ENCODE measurements at regions not wholly inside any gene's neighbourhood (a gene's known extent, or its start where the extent isn't known, plus 50 kb on each side); places are given as distances from the start of the nearest gene placed in this dataset.

DNA sequence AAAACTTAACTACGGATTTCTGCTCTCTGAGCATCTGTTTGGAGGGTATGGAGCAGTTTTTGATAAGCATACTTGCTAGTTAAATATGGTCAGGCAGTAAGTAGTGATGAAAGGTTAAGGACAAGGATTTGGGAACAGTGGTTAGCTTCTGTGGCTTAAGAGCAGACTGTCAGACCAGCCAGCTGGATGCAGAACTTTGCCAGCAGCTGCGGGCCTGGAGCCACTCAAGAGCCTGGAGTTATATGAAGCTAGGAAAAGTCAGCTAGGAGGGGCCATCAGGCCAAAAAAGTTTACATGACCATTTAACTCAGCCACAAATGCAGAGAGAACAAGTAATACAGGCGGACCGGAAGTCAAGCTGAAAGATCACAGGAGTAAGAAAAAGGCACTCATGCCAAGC is 1817.7 kb downstream of the LRRC4C start:
- no peak overlapping the region for H3K4me2 ChIP-seq (replicated peaks; ENCODE audit: low read depth, low read length, poor library complexity, severe bottlenecking)
- no peaks in the 10 kb centered on the region for H3K4me1 Mint-ChIP-seq
- intact Hi-C loops (cut with micrococcal nuclease) = no loop called here
- ChIA-PET POLR2A (no interaction called here), CTCF (no interaction called here)
- H3K27ac ChIP-seq (ENCODE audit: low read length in 2 of 2) = no peak overlapping the region
- DNase-seq (no peak), ATAC-seq (ENCODE audit: low read depth) (no peak)
- H3K9me3 Mint-ChIP-seq (ENCODE audit: insufficient read depth) = peaks cover 4% of the 10 kb centered on the region
- peaks cover 0 to 4% (median 0%) of the 10 kb centered on the region in 3 donors for H3K9me3 ChIP-seq (ENCODE audit: control extremely low read depth in 1 of 3, control insufficient read depth in 2 of 3, insufficient read depth in 1 of 3, low read length in 2 of 3)
- H3K27me3 ChIP-seq (replicated peaks in 1 of 4; ENCODE audit: control extremely low read depth in 1 of 4, control insufficient read depth in 3 of 4, insufficient read depth in 4 of 4, low read length in 3 of 4) = no peaks in the 10 kb centered on the region
- H3K27ac Mint-ChIP-seq = no peak overlapping the region
- H4K20me1 ChIP-seq (ENCODE audit: control insufficient read depth, insufficient read depth, low read length, poor library complexity, severe bottlenecking) = no peaks in the 10 kb centered on the region
- no peaks in the 10 kb centered on the region for H3K36me3 ChIP-seq (replicated peaks in 1 of 2; ENCODE audit: control extremely low read depth in 1 of 2, control insufficient read depth in 1 of 2, extremely low read depth in 1 of 2, insufficient read depth in 2 of 2, low read length in 1 of 2)
- no peak for TF ChIP-seq EZH2 (IDR thresholded peaks at IDR 0.05; ENCODE audit: borderline replicate concordance, insufficient read depth, low read depth, low read length, poor library complexity, severe bottlenecking)
- TF ChIP-seq, protein P1, sequence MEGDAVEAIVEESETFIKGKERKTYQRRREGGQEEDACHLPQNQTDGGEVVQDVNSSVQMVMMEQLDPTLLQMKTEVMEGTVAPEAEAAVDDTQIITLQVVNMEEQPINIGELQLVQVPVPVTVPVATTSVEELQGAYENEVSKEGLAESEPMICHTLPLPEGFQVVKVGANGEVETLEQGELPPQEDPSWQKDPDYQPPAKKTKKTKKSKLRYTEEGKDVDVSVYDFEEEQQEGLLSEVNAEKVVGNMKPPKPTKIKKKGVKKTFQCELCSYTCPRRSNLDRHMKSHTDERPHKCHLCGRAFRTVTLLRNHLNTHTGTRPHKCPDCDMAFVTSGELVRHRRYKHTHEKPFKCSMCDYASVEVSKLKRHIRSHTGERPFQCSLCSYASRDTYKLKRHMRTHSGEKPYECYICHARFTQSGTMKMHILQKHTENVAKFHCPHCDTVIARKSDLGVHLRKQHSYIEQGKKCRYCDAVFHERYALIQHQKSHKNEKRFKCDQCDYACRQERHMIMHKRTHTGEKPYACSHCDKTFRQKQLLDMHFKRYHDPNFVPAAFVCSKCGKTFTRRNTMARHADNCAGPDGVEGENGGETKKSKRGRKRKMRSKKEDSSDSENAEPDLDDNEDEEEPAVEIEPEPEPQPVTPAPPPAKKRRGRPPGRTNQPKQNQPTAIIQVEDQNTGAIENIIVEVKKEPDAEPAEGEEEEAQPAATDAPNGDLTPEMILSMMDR (IDR thresholded peaks at IDR 0.05) = no peak
- H3K4me3 ChIP-seq (ENCODE audit: control extremely low read depth in 1 of 5, extremely low read depth in 1 of 5, insufficient read depth in 1 of 5, low read depth in 2 of 5, low read length in 4 of 5) = no peak overlapping the region
- no peaks in the 10 kb centered on the region for H3K27me3 Mint-ChIP-seq
- H3K4me3 Mint-ChIP-seq = no peak overlapping the region
- H3K79me2 ChIP-seq (ENCODE audit: control insufficient read depth, insufficient read depth, low read length) = no peaks in the 10 kb centered on the region
- H2AFZ ChIP-seq (ENCODE audit: insufficient read depth, low read depth, low read length, poor library complexity, severe bottlenecking) = no peak overlapping the region
- H3K9ac ChIP-seq (ENCODE audit: low read length) = no peak overlapping the region
- WGBS (ENCODE audit: insufficient coverage) = 92% methylated on average over 2 of the region's 4 CpGs
- no peaks in the 10 kb centered on the region for H3K4me1 ChIP-seq (ENCODE audit: control insufficient read depth in 2 of 2, insufficient read depth in 2 of 2, low read length in 2 of 2)

DNA sequence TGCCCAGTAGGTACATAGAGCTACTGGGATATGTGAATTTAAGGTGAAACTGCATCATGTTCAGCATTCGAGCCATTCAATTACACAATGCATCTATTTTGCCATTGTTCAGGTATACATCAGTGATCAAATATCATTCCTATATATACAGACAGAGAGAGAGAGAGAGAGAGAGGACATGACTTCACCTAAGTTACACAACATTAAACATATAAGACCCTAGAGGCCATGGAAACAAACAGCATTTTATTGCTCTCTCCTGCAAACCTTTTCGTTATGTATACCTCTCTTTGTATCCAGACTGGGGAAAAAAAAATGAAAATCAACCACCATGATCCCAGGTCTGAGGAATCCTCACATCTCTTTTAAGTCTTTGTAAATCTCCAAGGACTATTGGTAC is 1829.1 kb downstream of the LRRC4C start:
- no peak for DNase-seq
- no peaks in the 10 kb centered on the region for H3K27me3 ChIP-seq (replicated peaks in 1 of 4; ENCODE audit: control extremely low read depth in 1 of 4, control insufficient read depth in 3 of 4, insufficient read depth in 4 of 4, low read length in 3 of 4)
- no peak overlapping the region for H2AFZ ChIP-seq (ENCODE audit: insufficient read depth, low read depth, low read length, poor library complexity, severe bottlenecking)
- no peak overlapping the region for H3K4me3 Mint-ChIP-seq
- ChIA-PET POLR2A (no interaction called here), CTCF (no interaction called here)
- peaks cover 0 to 1% (median 0%) of the 10 kb centered on the region in 3 donors for H3K9me3 ChIP-seq (ENCODE audit: control extremely low read depth in 1 of 3, control insufficient read depth in 2 of 3, insufficient read depth in 1 of 3, low read length in 2 of 3)
- intact Hi-C loops (cut with micrococcal nuclease) = no loop called here
- no peak overlapping the region for H3K4me2 ChIP-seq (replicated peaks; ENCODE audit: low read depth, low read length, poor library complexity, severe bottlenecking)
- no peaks in the 10 kb centered on the region for H4K20me1 ChIP-seq (ENCODE audit: control insufficient read depth, insufficient read depth, low read length, poor library complexity, severe bottlenecking)
- 86% methylated on average over 1 of the region's 2 CpGs for WGBS (ENCODE audit: insufficient coverage)
- no peaks in the 10 kb centered on the region for H3K27me3 Mint-ChIP-seq
- no peaks in the 10 kb centered on the region for H3K4me1 Mint-ChIP-seq
- no peaks in the 10 kb centered on the region for H3K36me3 ChIP-seq (replicated peaks in 1 of 2; ENCODE audit: control extremely low read depth in 1 of 2, control insufficient read depth in 1 of 2, extremely low read depth in 1 of 2, insufficient read depth in 2 of 2, low read length in 1 of 2)
- no peak overlapping the region for H3K27ac ChIP-seq (ENCODE audit: low read length in 2 of 2)
- no peaks in the 10 kb centered on the region for H3K79me2 ChIP-seq (ENCODE audit: control insufficient read depth, insufficient read depth, low read length)
- H3K27ac Mint-ChIP-seq = no peak overlapping the region
- no peak for ATAC-seq (ENCODE audit: low read depth)
- H3K4me1 ChIP-seq (ENCODE audit: control insufficient read depth in 2 of 2, insufficient read depth in 2 of 2, low read length in 2 of 2) = no peaks in the 10 kb centered on the region
- no peak overlapping the region for H3K9ac ChIP-seq (ENCODE audit: low read length)
- H3K4me3 ChIP-seq (ENCODE audit: control extremely low read depth in 1 of 5, extremely low read depth in 1 of 5, insufficient read depth in 1 of 5, low read depth in 2 of 5, low read length in 4 of 5) = no peak overlapping the region
- TF ChIP-seq EZH2 (IDR thresholded peaks at IDR 0.05; ENCODE audit: borderline replicate concordance, insufficient read depth, low read depth, low read length, poor library complexity, severe bottlenecking) = no peak
- H3K9me3 Mint-ChIP-seq (ENCODE audit: insufficient read depth) = peaks cover 4% of the 10 kb centered on the region

Data from B cell (primary cell).